HG02763 (cell line): ENCODE measurements at regions not wholly inside any gene's neighbourhood (a gene's known extent, or its start where the extent isn't known, plus 50 kb on each side); places are given as distances from the start of the nearest gene placed in this dataset.
"Not testable (repeated sequence)": the region's sequence is repeated elsewhere in the genome, so short reads cannot be mapped to it uniquely, and the experiment has no call there.

Experiments
- ATAC-seq: cut with Tn5 transposase; IDR thresholded peaks from one replicate; pipeline ENCODE4 v1.9.1; 2021; ENCODE audit warnings: mild to moderate bottlenecking, moderate library complexity; ENCODE audit not compliant: unreplicated experiment

DNA sequence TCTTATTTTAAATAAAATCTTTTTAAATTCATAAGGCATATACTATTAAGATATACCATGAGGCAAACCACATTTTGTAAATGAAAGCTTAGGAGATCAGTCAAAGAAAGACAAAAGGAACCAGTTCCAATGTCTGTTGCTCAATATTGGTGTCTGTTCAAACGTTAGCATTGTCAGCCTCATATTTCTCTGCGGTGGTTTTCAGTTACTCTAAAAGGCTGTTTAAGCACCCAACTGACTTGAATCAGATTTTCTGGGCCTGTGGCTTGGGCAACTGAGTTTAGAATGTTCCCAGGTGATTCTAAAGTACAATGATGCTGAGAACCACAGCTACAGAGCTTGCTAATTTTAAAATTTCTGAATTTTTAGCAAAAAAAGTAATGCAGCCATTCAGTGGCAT, 166.3 kb upstream of the KIF2A start:
- ATAC-seq: no peak

GRCh38 chr5:62142351-62142750, 163.7 kb upstream of the KIF2A start:
- no peak for ATAC-seq

DNA sequence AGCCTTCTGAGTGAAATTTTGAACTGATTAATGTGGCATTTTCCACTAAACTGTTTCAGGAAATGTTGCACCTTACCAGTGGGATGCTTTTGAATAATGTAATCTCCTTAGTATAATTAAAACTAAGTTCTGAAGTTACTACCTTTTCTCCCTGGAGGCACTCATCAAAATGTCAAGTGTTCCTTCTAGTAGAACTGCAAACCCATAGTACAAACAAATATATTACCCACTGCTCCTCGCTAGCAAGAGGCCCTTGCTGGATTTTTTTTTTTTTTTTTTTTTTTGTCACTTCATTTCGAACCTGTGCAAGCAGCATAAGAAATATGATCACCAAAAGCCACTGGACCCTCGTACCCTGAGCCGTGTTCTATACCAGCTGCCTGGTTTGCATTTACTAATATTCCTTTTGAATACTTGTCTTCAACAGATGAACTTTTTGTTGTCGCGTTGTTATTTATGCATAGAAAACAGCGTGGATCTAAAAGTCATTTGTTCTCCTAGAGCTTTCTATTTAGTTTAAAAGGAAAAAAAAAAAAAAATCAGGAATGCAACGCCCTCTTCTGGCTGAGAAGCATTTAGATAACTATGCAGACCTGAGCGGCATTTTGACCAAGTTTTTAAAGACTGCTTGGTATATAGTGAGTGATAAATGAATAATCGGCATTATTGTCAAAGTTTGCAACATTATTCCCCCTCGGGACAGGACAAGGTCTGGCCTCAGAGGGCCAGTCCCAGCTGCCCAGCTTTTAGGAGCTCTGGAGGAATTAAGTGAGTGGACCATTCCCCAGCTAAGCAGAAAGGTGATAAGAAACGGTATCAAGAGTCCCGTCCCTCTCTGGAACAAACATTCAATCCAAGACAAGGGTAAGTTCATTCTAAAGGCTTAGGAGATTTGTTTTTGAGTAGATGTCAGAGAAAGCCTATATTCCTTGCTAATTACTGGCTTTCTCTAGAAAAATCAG, 162.5 kb upstream of the KIF2A start:
- ATAC-seq: no peak

- ATAC-seq: no peak
These were observed 161.5 kb upstream of the KIF2A start for GRCh38 chr5:62144401-62145022.

GRCh38 chr5:62149879-62150278, 156.1 kb upstream of the KIF2A start:
- no peak for ATAC-seq

GRCh38 chr5:62152394-62153087, 153.5 kb upstream of the KIF2A start:
- no peak for ATAC-seq

GRCh38 chr5:62154758-62155157, 151.2 kb upstream of the KIF2A start:
- no peak for ATAC-seq

DNA sequence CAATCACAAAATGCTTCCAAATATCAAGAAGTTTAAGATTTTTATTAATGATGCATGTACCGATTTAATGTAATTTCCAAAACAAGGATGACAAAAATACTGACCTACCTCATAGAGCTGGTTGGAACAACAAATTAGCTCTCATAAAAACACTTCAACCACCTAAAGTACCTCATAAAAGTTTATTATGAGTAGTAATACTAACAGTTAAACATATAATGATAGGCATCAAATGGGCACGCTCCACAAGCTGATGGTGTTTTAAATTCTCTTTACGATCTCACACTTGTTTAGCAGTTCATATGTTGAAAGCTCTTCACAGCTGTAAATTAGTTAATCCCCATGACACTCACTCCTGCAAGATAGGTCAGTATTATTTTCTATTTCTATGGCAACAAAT, 150.0 kb upstream of the KIF2A start:
- no peak for ATAC-seq

DNA sequence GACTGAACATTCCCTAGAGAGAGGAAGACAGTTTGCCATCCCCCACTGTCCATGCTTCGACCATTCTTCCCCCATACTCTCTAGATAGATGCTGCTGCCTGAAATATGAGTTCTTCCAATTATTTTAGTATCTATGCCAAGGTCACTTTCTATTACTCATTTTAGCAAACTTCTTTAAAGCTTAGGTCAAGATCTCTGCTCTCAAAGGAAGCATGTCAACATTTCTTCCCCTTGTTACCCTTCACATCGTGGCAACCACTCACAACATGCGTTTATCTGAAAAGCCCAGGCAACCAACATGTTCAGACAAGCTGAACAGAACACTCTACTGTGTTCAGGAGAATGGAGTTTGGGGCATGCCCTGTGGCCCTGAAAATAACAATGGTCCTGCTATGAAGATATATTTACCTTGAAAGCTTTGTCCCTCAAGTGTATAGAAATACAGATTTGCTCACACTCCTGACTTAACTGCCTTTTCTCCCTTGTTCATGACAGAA, 138.4 kb upstream of the KIF2A start:
- ATAC-seq: no peak

GRCh38 chr5:62168506-62169281, 137.3 kb upstream of the KIF2A start:
- ATAC-seq: no peak

DNA sequence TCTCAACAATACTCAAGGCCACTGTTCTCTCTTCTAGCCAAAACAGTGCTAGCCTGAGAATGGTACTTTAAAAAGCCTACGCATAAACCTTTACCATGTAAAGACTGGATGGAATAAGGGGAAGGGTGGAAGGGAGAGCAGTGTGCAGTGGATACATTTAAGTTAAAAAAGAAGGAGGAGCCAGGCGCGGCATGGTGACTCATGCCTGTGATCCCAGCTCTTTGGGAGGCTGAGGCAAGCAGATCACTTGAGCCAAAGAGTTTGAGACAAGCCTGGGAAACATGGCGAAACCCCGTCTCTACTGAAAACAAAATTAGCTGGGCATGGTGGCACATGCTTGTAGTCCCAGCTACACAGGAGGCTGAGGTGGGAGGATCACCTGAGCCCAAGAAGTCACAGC, 127.7 kb upstream of the KIF2A start:
- no peak for ATAC-seq

DNA sequence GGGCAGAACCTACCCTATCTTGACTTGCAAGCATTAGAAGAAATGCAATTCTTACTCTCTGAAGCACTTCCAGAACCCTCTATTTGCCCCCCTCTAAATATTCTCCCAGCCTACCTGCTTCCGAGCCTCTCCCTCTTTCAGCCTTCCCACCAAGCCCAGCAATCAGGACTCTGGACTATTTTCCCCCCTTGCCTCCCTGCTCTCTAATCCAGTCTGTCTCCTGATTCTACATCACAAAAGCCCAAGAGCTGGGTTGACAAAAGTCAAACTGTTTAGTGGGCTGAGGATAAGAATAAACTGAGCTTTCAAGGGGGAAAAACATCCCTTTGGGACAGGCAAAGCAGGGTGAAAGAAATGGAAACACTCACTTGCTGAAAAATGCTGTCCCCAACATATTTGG, 123.2 kb upstream of the KIF2A start:
- no peak for ATAC-seq

GRCh38 chr5:62183727-62184126, 122.3 kb upstream of the KIF2A start:
- ATAC-seq: no peak

- no peak for ATAC-seq
These were observed 121.6 kb upstream of the KIF2A start for GRCh38 chr5:62184444-62184843.

- no peak for ATAC-seq
These were observed 115.8 kb upstream of the KIF2A start for GRCh38 chr5:62190173-62190572.

- ATAC-seq: no peak
These were observed 115.1 kb upstream of the KIF2A start for GRCh38 chr5:62190931-62191330.

DNA sequence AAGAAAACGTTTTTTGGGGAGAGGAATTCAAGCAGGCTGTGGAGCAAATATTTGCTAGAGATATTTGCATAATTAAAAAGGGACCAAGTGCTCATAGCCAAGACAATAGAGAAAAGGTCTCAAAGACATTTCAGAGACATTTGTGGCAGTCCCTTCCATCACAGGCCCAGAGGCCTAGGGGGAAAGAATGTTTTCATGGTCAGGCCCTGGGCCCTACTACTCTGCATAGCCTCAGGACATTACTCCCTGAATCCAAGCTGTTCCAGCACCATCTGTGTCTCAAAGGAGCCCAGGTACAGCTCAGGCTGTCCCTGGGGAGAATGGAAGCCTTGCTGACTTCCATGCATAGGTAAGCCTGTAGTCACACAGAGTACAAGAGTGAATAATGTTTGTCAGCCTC, 113.0 kb upstream of the KIF2A start:
- ATAC-seq: no peak

DNA sequence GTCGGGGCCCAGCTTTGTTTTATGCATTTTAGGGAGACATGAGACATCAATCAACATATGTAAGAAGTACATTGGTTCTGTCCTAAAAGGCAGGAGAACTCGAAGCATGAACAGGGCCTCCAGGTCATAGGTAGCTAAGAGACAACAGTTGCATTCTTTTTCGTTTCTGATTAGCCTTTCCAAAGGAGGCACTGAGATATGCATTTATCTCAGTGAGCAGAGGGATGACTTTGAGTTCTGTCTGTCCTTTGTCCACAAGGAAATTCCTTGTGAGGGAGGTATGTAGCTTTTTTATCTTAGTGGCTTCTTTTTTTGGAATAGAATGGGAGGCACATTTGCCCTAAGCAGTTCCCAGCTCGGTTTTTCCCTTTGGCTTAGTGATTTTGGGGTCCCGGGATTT, 109.5 kb upstream of the KIF2A start:
- not testable (repeated sequence) for ATAC-seq

- ATAC-seq: no peak
These were observed 108.3 kb upstream of the KIF2A start for GRCh38 chr5:62197697-62198096.

- no peak for ATAC-seq
These were observed 107.6 kb upstream of the KIF2A start for GRCh38 chr5:62198421-62198820.
